ENCODE measurements at regions not wholly inside any gene's neighbourhood (a gene's known extent, or its start where the extent isn't known, plus 50 kb on each side); places are given as distances from the start of the nearest gene placed in this dataset.
A peak's percentile ranks its signal among the peaks of the same experiment; 100 is the strongest.
"Not testable (repeated sequence)": the region's sequence is repeated elsewhere in the genome, so short reads cannot be mapped to it uniquely, and the experiment has no call there.

DNA sequence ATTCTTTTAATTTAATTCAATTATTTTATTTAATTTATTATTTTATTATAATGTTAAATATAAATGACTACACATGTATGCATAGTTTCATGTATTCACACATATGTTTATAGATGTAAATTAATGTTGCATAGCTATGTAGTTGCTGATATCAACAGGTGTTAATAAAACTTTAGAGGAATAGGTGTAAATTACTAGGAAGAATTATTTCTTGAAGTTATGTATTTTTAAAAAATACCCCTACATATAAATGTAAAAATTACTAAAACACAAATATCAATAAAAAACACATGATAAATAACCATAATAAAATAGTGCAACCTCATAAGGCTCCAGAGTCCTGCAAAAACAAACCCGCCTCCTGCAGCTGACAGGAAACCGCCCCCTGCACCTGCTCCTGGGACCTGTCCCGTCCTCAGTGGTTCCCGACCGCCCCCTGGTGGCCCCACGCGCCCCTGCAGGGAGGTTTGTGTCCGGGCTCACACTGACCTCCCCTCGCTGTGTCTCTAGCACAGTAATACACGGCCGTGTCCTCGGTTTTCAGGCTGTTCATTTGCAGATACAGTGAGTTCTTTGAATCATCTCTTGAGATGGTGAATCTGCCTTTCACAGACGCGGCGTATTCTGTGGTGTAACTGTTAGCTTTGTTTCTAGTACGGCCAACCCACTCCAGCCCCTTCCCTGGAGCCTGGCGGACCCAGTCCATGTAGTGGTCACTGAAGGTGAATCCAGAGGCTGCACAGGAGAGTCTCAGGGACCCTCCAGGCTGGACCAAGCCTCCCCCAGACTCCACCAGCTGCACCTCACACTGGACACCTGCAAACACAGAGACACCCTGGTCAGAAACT lies 1264.0 kb downstream of the TMEM121 start:
- peak in 3 of 14 donors; percentile 1 to 10 (median 4) for DNase-seq

DNA sequence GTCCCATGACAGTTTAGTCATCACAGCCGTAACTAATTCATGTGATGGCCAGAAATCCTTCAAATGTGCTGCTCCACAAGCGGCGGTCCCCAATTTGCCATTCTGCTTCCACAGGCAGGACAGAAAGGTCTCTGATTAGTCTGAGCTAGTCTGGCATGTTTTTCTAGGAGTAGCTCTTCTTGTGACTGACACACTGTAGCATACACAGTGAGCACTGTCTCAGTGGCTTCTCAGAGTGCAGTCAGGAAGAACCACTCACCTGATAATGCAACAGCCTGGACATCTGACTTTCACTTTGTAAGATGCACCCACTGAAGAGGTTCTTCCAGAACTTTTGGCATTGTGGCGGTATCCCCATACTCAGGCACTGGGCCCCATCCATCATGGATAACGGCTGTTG lies 1266.2 kb downstream of the TMEM121 start:
- DNase-seq = no peak

DNA sequence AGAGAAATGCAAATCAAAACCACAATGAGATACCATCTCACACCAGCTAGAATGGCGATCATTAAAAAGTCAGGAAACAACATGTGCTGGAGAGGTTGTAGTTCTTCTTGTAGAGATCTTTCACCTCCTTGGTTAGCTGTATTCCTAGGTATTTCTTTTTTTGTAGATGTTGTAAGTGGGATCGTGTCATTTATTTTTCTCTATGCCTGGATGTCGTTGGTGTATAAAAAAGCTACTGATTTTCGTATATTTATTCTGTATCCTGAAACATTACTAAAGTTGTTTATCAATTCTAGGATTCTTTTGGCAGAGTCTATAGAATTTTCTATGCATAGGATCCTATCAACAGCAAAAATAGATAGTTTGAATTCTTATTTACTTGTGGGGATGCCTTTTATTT lies 1271.8 kb downstream of the TMEM121 start:
- DNase-seq = not testable (repeated sequence)

DNA sequence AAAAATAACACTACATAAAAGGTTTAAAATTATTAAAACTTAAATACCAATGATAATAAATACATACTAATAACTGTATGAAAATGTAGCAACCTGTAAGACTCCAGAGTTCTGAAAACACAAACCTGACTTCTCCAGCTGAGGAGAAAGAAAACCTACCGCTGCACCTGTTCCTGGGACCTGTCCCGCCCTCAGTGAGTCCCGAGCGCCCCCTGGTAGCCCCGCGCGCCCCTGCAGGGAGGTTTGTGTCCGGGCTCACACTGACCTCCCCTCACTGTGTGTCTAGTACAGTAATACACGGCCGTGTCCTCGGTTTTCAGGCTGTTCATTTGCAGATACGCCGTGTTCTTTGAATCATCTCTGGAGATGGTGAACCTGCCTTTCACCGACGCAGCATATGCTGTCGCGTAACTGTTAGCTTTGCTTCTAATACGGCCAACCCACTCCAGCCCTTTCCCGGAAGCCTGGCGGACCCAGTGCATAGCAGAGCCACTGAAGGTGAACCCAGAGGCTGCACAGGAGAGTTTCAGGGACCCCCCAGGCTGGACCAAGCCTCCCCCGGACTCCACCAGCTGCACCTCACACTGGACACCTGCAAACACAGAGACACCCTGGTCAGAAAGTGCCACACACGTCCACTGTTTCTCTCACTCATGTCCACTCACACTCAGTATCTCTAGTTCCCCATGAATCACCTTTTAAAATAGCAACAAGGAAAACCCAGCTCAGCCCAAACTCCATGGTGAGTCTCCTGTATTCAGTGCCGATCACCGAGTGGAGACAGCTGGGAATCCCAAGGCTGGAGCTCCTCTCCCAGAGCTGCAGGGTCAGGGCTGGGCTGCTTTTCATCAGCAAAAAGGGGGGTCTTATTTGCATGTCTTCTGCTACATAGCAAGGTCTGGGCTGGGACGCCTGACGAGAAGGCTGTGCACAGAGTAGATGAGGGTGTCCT lies 1276.3 kb downstream of the TMEM121 start:
- DNase-seq = no peak

DNA sequence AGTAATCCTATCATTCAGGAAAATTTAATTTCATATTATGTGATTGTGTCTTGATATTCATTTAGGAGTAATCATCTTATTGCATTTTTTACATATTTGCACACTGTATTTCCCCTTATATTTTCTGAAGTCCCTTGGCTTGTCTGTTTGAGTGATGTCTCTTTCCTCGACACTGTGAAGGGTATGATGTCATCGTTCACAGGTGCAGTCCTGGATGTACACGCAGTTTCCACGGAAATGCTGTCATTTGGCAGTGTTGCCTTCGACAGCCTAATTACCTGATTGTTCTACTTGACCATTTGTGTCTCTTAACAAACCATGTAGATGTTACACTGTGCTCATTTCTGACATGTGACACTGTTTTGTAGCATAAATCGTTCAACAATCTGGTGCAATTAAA lies 1277.0 kb downstream of the TMEM121 start:
- no peak for DNase-seq

DNA sequence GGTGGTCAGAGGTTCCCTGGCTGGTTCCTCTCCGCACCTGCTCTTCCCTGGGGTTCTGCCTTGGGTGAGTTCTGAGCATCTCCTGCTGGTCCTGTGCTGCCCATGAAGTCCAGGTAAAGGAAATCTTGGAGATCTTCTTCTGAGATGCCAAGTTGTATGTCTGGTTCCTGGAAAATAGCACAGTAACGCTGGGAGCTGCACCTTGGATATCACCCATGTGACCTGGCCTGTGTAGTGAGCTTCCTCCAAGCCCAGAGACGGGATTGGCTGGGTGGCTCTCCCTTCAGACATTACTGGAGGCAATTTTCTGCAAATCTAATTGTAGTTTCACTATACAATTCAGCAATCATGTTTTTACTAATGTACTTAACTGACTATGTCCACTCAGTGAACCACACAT lies 1281.1 kb downstream of the TMEM121 start:
- DNase-seq = no peak

DNA sequence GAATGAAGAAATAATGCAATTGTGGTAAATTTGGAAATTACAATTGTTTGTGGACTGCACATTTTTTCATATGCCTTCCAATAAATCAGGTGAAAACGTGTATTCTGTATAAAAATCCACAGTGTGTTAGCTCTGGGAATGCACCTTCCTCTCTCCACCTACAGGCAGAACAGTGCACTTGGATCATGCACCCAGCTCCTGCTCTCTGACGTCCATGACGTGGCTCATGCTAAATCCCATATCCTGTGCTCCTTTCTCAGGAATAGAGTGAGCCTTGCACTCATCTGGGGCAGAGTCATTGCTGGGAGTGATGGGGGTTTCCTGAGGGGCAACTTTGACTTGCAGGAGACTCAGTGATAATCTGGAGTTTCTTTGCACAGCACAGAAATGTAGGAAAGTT lies 1282.1 kb downstream of the TMEM121 start:
- no peak for DNase-seq

DNA sequence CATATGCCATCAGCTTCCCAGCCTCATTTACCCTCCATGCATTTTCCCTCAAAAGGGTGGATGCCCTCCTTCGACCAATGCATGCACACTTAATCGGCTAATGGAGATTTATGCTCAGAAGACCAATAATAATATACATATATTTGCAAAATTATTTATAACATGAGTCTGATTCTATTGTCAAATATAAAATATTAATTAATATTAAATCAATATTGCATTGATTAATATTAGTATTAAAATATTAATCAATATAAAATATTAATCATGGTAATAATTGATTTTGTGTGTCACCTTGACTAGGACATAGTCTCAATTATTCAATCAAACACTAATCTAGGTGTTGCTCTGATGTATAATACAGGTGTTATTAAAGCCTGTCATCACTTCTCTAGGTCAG lies 1282.5 kb downstream of the TMEM121 start:
- no peak for DNase-seq

DNA sequence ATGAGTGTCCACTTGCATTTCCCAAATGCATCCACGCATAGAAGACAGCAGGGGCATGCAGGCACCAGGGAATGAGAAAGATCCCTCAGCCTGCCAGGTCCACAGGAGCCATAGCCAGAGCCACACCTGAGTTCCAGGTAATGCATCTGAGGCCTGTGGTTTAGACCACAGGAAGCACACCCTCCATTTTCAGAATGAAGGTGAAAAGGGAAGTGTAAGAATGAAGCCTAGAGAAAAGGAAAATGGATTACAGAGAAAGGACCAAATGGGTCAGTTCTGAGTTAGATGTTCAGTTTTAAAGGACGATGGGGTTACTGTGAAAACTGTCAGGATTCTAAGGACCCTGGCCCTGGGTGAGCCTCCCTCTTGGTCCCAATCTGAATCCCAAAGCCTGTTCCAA lies 1283.2 kb downstream of the TMEM121 start:
- DNase-seq = no peak

DNA sequence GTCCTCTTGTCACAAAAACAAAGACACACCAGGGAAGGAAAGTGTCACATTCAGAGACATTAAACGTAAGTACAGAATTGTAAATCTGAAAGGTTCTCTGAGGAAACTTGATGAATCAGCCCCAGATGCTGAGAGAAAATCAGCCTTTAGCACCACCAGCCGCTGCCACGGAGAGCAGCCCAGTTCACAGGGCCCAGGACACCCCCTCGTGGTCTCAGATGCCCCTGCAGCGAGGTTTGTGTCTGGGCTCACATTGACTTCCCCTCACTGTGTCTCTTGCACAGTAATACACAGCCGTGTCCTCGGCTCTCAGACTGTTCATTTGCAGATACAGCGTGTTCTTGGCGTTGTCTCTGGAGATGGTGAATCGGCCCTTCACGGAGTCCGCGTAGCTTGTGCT lies 1283.8 kb downstream of the TMEM121 start:
- not testable (repeated sequence) for DNase-seq

DNA sequence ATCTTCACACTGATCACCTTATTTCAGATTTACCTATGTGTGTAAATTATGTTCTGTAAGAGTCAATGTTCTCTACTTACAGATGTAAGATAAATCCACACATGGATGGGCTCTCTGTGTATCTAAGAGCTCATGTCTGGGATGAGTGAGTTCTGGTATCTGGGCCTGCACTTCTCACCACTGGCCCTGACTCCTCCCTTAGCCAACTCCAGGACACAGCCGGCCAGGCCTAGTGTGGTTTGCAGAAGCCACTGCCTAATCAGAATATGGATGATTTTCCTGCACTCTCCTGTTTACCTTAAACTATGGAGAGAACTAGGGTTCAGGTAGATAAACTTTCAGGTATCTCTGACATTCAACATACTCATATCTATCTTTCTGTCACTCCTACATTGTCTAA lies 1284.8 kb downstream of the TMEM121 start:
- DNase-seq = no peak

DNA sequence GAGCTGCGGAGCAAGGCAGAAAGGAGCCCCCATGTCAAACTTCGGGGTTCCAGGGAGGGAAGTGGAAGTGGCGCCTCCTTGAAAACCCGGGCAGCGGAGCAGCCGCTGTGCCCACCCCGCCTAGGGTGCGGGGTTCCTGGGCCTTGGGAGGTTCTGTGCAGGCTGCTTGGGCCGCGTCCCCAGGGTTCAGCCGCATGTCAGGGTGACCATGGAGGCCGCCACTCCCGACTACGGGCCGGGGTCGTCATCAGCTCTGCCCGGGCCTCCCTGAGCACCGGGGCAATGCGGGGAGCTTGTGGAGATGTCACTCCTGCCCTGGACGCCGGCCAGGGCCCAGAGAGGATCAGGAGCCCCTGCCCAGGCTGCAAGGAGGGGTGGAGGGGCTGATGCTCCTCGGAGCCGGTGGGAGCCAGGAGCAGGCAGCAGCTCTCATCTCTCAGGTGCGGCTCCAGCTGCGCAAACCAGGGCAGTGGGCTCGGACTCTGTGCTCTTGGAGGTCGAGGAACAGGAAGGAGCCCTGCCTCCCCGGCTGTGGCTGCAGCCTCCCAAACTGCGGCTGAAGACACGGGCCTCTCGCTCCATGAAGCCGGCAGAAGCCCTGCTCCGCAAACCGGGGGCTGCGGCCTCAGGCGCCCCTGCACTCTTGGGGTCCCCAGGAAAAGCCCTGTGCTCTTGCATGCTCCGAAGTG lies 1286.5 kb downstream of the TMEM121 start:
- no peak for DNase-seq

DNA sequence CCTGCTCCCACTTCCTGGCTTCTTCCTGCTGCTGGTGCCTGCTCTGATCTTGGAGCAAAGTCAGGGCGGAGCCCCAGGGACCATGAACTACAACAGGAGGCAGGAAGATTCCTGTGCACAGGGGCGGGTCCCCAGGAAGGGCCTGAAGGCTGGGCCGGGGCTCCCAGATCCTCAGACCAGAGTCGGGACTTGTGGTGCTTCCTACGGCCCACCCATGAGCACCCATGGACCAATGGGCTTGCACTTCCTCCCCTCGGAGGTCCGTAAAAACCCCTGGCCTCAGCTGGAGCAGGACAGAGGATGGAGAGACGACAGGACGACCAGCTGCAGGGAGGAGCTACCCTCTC lies 1287.1 kb downstream of the TMEM121 start:
- no peak for DNase-seq

DNA sequence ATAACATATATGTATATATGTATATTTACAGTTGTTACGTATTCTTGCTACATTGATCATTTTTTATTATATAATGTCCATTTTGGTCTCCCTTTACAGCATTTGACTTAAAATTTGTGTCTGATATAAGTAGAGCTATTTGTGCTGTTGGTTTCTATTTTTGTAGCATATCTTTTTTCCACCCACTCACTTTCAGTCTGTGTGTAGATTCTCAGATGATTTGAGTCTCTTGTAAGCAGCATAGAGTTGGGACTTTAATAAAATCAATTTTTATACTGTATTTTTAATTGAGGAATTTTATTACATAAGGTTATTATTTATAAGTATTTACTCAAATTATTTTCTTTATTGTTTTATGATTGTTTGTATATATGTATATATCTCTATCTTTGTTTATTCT lies 1293.7 kb downstream of the TMEM121 start:
- DNase-seq = no peak

DNA sequence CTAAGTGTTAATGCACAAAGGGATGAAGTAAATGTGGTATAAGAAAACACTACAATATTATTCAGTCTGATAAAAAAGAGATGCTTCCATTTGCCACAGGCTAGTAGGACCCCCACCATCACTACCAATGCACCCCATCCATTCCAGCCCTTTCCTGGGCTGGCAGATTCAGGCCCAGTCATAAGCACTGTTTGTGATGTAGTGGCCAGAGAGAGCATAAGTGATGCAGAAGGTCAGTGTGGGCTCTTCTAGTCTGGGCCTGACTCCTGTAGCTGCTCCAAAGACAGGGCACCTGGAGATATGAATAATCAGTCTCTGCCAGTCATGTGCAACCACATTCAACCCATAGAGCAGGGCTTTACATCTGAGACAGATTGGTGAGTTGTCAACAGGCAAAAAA lies 1294.7 kb downstream of the TMEM121 start:
- no peak for DNase-seq

DNA sequence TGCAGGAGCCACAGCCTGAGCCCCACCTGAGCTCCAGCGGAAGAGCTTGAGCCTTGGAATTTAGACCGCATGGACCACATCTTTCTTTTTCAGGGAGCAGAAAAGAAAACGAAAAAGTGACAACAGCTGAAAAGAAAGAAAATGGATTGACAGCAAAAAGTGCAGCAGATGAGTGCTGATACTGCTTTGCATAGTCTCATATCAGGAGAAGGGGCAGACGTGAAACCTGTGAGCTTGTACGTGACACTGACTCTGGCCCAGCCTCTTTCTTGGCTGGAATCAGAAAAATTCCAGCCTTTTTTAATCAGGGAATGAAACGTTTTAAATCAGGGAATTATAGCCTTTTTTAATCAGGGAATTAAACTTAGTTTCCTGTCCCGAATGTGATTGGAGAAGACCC lies 1296.5 kb downstream of the TMEM121 start:
- no peak for DNase-seq

DNA sequence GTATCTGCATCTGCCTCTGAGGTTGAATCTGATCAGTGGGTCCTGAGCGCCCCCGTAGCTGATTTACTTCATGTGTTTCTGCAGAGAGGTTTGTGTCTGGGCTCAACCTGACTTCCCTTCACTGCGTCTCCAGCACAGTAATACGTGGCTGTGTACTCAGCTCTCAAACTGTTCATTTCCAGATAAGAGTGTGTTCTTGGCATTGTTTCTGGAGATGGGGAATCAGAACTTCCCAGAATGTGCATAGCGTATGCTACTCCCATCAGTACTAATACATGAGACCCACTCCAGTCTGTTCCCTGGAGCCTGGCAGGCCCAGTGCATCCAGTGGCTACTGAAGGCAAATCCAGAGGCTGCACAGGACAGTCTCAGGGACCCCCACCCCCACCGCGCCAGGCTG lies 1297.2 kb downstream of the TMEM121 start:
- no peak for DNase-seq

DNA sequence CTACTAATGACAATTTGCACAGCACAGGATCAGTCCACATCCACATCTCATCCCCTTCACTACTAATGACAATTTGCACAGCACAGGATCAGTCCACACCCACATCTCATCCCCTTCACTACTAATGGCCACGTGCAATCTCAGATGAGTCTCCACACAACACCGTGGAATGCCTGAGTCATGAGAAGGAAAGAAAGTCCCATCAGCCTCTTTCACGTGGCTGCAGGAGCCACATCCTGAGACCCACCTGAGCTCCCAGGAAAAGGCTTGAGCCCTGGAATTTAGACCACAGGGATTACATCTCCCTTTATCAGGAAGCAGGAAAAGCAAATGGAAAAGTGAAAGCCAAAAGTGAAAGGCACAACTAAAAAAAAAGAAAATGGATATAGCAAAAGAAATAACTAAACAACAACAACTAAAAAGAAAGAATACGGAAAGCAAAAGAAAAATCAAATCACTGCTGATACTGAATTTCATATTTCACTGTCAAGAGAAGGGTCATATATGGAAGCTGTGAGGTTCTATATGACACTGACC lies 1300.5 kb downstream of the TMEM121 start:
- no peak for DNase-seq

DNA sequence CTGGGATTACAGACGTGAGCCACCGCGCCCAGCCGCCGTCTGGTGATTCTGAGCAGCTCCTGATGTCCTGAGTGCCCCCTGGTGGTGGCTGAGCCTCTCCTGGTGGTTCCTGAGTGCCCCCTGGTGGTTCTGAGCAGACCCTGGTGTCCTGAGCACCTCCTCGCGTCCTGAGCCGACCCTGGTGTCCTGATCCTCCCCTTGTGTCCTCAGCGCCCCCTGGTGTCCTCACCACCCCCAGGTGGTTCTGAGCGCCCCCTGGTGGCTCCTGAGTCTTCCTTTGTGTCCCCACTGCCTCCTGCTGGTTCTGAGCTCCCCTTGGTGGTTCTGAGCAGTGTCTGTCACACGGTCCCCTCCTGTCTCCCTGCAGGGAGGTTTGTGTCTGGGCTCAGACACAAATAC lies 1304.9 kb downstream of the TMEM121 start:
- DNase-seq = no peak

DNA sequence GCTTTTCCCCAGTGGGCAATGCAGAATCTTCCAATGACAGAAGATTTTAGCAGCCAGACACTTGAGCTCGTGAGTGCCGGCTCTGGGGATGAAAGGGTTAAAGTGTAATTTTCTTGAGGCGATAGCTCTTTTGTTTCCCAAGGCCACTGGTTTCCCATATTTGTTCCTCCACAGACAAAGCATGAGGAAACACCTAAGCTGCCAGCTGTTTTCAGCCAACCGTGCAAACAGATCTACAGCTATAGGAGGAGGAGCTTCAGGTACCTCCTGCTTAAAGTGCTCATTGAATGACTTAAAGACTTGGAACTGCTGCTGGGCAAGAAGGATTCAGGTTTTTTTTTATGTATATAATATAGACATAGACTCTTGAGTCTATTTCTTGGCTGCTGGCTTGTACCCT lies 1311.5 kb downstream of the TMEM121 start:
- no peak for DNase-seq

DNA sequence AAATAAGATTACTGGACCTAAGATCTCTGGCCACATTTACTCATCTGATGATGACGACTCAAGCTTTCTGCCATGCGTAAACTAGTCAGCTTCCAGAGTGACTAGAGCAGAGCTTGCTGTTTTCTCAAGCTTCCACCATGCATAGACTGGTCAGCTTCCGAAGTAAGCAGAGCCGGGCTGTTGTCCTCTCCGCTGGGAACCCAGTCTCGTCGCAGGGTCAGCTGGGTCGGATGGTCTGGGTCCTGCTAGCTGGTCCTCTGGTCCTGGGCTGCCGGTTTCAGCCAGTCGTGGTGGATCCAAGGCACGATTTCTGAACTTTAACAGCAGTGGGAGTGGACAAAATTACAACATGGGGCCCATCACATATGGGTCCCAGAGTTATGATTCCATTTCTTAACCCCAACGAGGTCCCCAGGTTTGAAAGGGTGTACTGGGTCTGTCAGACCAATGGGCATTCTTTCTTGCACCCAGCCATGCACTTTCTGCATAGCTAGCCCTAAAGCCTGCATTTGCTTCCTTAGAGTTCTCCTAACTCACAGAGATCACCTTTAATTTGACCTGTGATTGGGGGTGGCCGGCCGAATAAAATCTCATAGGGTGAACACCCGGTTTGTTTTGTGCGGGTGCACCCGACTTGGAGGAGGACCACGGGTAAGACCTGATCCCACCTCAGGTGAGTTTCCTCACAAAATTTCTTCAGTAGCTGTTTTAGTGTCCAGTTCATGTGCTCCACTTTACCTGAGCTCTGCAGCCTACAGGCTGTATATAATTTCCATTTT lies 1312.8 kb downstream of the TMEM121 start:
- DNase-seq = no peak

DNA sequence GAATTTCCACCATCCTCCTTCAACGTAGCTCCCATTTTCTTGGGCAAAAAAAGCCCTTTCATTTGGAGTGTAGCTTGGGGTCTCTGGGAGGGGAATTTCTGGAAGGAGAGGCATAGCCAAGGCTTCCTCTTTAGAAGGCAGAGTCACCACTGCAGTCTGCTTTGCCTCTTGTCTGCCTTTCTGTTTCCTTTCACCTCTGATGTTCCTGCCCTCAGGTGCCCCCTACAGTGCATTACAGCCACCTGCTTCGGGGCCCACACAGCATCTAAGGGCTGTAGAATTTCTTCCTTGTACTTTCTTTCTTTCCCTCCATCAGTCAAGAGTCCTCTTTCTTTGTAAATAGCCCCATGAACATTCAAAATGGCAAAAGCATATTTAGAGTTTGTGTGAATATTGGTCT lies 1313.9 kb downstream of the TMEM121 start:
- DNase-seq = no peak
